Neural cell (in vitro differentiated cells): ENCODE measurements at regions not wholly inside any gene's neighbourhood (a gene's known extent, or its start where the extent isn't known, plus 50 kb on each side); places are given as distances from the start of the nearest gene placed in this dataset.

Experiments
- H2AFZ ChIP-seq: fragments of 200-600, 300-800 bp; sonication (generic), shearing (Covaris generic); 2 replicates; pipeline ENCODE4 v1.6.0; 2014; ENCODE audit warnings: low read depth, mild to moderate bottlenecking, antibody characterized with exemption, low read length, moderate library complexity
- H3F3A ChIP-seq: fragments of 200-600 bp; shearing (Covaris generic); 2 replicates; pipeline ENCODE4 v1.6.1; 2016; ENCODE audit warnings: mild to moderate bottlenecking, moderate library complexity, mixed read lengths, antibody characterized with exemption, low read length; ENCODE audit not compliant: insufficient read depth, poor library complexity, severe bottlenecking
- H3K27ac ChIP-seq: fragments of 200-600, 300-800 bp; sonication (generic), shearing (Covaris generic); 2 replicates; pipeline ENCODE4 v1.5.1; 2014; ENCODE audit warnings: mild to moderate bottlenecking, low read length, moderate library complexity
- H3K27me3 ChIP-seq: fragments of 300-800, 200-600 bp; sonication (generic), shearing (Covaris generic); 2 replicates; pipeline ENCODE4 v1.6.0; 2014; ENCODE audit warnings: mild to moderate bottlenecking, low read depth, low read length, moderate library complexity; ENCODE audit not compliant: insufficient read depth
- H3K36me3 ChIP-seq: fragments of 300-800, 200-600 bp; sonication (generic), shearing (Covaris generic); 2 replicates; pipeline ENCODE4 v1.5.1; 2014; ENCODE audit warnings: mild to moderate bottlenecking, antibody characterized with exemption, low read length, moderate library complexity; ENCODE audit not compliant: insufficient read depth
- H3K4me2 ChIP-seq: fragments of 300-800, 200-600 bp; sonication (generic), shearing (Covaris generic); 2 replicates; pipeline ENCODE4 v1.6.0; 2014; ENCODE audit warnings: mild to moderate bottlenecking, low read length
- H3K4me3 ChIP-seq: fragments of 300-800, 200-600 bp; sonication (generic), shearing (Covaris generic); 2 replicates; pipeline ENCODE4 v1.5.1; 2014; ENCODE audit warnings: mild to moderate bottlenecking, low read length, moderate library complexity
- H3K79me2 ChIP-seq: fragments of 200-600 bp; shearing (Covaris generic); replicated peaks from 2 replicates; pipeline ENCODE4 v1.6.0; 2014; ENCODE audit warnings: mild to moderate bottlenecking, low read length, moderate library complexity; ENCODE audit not compliant: insufficient read depth
- H3K9ac ChIP-seq: fragments of 300-800, 200-600 bp; sonication (generic), shearing (Covaris generic); 2 replicates; pipeline ENCODE4 v1.6.1; 2016; ENCODE audit warnings: mild to moderate bottlenecking, low read length, mixed read lengths
- H3K9me2 ChIP-seq: fragments of 200-600 bp; shearing (Covaris generic); 2 replicates; pipeline ENCODE4 v1.6.1; 2016; ENCODE audit warnings: mild to moderate bottlenecking, low read length, mixed read lengths; ENCODE audit not compliant: insufficient read depth
- H3K9me3 ChIP-seq: fragments of 200-600, 300-800 bp; sonication (generic), shearing (Covaris generic); 2 replicates; pipeline ENCODE4 v1.6.1; 2016; ENCODE audit warnings: mild to moderate bottlenecking, mixed run types, low read length, moderate library complexity, mixed read lengths
- H4K20me1 ChIP-seq: fragments of 200-600 bp; shearing (Covaris generic); 2 replicates; pipeline ENCODE4 v1.6.1; 2016; ENCODE audit warnings: mild to moderate bottlenecking, mixed run types; ENCODE audit not compliant: insufficient read depth
- CTCF ChIP-seq: fragments of 450-650 bp; IDR thresholded peaks from 2 replicates; pipeline ENCODE4 v1.5.1; 2014; ENCODE audit warnings: antibody characterized with exemption, mild to moderate bottlenecking, moderate library complexity; ENCODE audit not compliant: poor library complexity, severe bottlenecking
- EP300 ChIP-seq: fragments of 450-650 bp; conservative IDR thresholded peaks from 2 replicates; pipeline ENCODE4 v1.6.1; 2014; ENCODE audit warnings: antibody characterized with exemption, mild to moderate bottlenecking, moderate library complexity; ENCODE audit not compliant: poor library complexity, severe bottlenecking
- EZH2 ChIP-seq: fragments of 200-600, 300-800 bp; shearing (Covaris generic), sonication (generic); IDR thresholded peaks from 2 replicates; pipeline ENCODE4 v1.6.1; 2014; ENCODE audit warnings: antibody characterized with exemption, low read length, borderline replicate concordance, mild to moderate bottlenecking; ENCODE audit not compliant: insufficient read depth, poor library complexity, severe bottlenecking
- MXI1 ChIP-seq: fragments of 450-650 bp; conservative IDR thresholded peaks from 2 replicates; pipeline ENCODE4 v1.6.1; 2014; ENCODE audit warnings: antibody characterized with exemption, mild to moderate bottlenecking; ENCODE audit not compliant: poor library complexity, severe bottlenecking
- POLR2AphosphoS5 ChIP-seq: IDR thresholded peaks from 2 replicates; pipeline ENCODE4 v1.6.1; 2012
- RAD21 ChIP-seq: fragments of 450-650 bp; conservative IDR thresholded peaks from 2 replicates; pipeline ENCODE4 v1.6.1; 2014; ENCODE audit warnings: antibody characterized with exemption, mild to moderate bottlenecking, moderate library complexity
- REST ChIP-seq: IDR thresholded peaks from 2 replicates; pipeline ENCODE4 v1.6.1; 2012; ENCODE audit warnings: borderline replicate concordance
- SMC3 ChIP-seq: fragments of 450-650 bp; conservative IDR thresholded peaks from 2 replicates; pipeline ENCODE4 v1.6.1; 2014; ENCODE audit warnings: antibody characterized with exemption, mild to moderate bottlenecking, moderate library complexity; ENCODE audit not compliant: poor library complexity
- TAF1 ChIP-seq: IDR thresholded peaks from 2 replicates; pipeline ENCODE4 v1.6.1; 2012; ENCODE audit warnings: low read depth

DNA sequence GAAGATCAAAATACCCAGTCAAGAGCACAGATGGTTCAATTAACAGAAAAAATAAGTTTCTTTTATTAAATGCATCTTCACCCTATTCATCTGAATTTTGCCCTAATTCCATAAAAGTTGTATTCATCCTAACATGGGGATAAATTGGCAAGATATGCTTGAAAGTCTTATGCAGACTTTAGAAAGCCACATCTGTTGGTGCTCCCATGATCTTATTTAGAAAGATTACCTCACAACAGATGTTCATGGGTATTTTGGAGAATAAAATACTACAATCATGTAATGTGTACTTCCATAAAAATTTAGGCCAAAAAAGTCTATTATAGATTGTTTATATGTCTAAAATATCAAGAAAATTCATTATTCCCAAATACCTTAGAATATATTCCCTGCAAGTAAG lies 510.3 kb downstream of the TECRL start:
- H3K79me2 ChIP-seq: no peaks in the 10 kb centered on the region
- no peak overlapping the region for H2AFZ ChIP-seq
- no peak overlapping the region for H3K4me2 ChIP-seq
- TF ChIP-seq REST: no peak
- TF ChIP-seq EP300: no peak
- TF ChIP-seq POLR2AphosphoS5: no peak
- no peak for TF ChIP-seq MXI1
- no peak for TF ChIP-seq CTCF
- no peak for TF ChIP-seq RAD21
- TF ChIP-seq TAF1: no peak
- TF ChIP-seq EZH2: no peak
- TF ChIP-seq SMC3: no peak
- no peak overlapping the region for H3K4me3 ChIP-seq
- no peaks in the 10 kb centered on the region for H3K27me3 ChIP-seq
- H3K9me3 ChIP-seq: no peaks in the 10 kb centered on the region
- no peaks in the 10 kb centered on the region for H4K20me1 ChIP-seq
- H3K36me3 ChIP-seq: no peaks in the 10 kb centered on the region
- H3K9ac ChIP-seq: no peak overlapping the region
- H3K9me2 ChIP-seq: no peaks in the 10 kb centered on the region
- H3K27ac ChIP-seq: no peak overlapping the region
- H3F3A ChIP-seq: no peaks in the 10 kb centered on the region

- H2AFZ ChIP-seq: no peak overlapping the region
These were observed 515.1 kb downstream of the TECRL start for GRCh38 chr4:63894161-63894560.

More at GRCh38 chr4:63894161-63894560, 515.1 kb downstream of the TECRL start:
- H3K9me3 ChIP-seq: no peaks in the 10 kb centered on the region
- H3K9ac ChIP-seq: no peak overlapping the region
- no peak overlapping the region for H3K27ac ChIP-seq
- no peak overlapping the region for H3K4me2 ChIP-seq
- H3K27me3 ChIP-seq: no peaks in the 10 kb centered on the region
- H3K9me2 ChIP-seq: no peaks in the 10 kb centered on the region
- H3K79me2 ChIP-seq: no peaks in the 10 kb centered on the region
- H3F3A ChIP-seq: no peaks in the 10 kb centered on the region
- H4K20me1 ChIP-seq: no peaks in the 10 kb centered on the region
- H3K4me3 ChIP-seq: no peak overlapping the region
- H3K36me3 ChIP-seq: no peaks in the 10 kb centered on the region
- TF ChIP-seq CTCF: no peak
- TF ChIP-seq SMC3: no peak
- no peak for TF ChIP-seq POLR2AphosphoS5
- no peak for TF ChIP-seq EZH2
- TF ChIP-seq EP300: no peak
- TF ChIP-seq REST: no peak
